Stimulated activated CD4-positive, alpha-beta T cell treated with anti-CD3 and anti-CD28 coated beads, Interleukin-4, amount 100 ng/mL, for 24 hours (primary cell): ENCODE measurements at regions not wholly inside any gene's neighbourhood (a gene's known extent, or its start where the extent isn't known, plus 50 kb on each side); places are given as distances from the start of the nearest gene placed in this dataset.
"Not testable (repeated sequence)": the region's sequence is repeated elsewhere in the genome, so short reads cannot be mapped to it uniquely, and the experiment has no call there.

Experiments used
- DNase-seq: peaks from one replicate; pipeline ENCODE4 v3.0.0-alpha.2; 2020

- DNase-seq, result not testable (repeated sequence)
These were observed 784.6 kb downstream of the TTLL7 start for GRCh38 chr1:83214317-83214716.

DNA sequence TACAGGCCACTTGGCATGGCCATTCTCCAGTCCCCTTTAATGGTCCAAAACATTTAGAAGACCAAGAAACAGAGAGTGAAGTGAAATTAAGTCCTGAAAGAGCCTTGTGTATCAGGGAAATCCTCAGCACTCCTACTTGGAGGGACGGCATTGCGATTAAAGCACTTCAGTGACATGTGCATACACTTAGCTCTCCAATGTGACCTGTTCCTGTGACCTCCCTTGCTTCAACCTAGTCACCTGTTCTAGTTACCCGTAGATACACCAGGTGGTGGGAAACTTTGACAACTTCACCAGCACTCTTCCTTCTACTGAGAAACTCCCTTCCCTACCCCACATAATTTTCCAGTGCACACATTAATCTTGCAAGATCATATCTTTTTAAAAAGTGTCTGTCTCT is 785.3 kb downstream of the TTLL7 start:
- not testable (repeated sequence) for DNase-seq

DNA sequence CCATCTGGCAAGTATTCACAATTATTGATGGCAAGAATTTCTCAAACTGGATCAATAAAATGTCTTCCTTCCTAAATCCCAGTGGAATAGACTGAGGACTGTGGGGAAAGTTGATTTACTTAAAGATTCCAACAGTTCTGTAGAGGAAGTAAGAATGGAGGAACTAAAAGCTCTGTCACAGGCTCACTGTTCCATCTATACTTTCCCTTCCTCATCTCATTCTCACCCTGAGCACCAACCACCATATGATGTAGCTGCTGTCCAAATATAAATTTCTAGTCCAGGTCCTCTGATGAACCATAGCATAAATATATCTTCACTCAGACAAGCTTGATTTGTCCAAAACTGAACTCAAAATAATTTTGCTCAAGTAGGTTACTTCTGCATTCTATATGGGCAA is 786.9 kb downstream of the TTLL7 start:
- not testable (repeated sequence) for DNase-seq

DNA sequence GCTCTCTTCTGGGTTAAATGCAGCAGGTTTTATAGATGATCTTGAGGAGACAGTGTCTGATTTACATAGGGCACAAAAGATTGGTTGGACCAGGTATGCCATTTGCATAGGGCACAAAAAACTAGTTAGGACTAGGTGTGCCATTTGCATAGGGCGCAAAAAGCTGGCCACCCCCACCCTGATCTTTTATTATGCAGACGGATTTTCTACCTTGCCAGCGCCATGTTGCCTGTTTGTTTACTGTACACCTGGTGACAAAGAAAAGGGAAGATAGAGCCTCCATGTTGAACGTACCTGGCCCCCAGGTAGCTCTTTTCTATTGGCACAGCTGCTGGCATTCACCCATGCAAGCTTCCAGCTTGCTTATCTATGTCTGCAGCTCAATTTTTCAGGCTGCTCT is 790.4 kb downstream of the TTLL7 start:
- DNase-seq, result not testable (repeated sequence)

DNA sequence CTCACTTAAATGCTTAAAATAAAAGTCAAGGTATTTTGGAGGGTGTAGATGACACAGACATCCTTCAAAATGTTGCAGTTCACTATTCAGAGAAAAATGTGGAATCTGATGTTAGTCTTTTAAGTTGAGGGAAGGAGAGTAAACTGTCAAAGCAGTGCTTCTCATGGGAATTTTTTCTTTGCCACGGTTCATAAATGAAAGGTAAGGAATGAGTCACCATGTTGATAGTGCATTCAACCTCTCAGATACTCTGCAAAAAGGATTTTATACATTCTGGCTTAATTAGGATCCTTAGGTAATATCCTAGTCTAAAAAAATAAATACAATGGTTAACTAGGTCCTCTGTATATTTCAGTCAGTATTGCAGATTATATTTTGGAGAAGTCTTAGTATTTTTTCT is 804.3 kb downstream of the TTLL7 start:
- not testable (repeated sequence) for DNase-seq

DNA sequence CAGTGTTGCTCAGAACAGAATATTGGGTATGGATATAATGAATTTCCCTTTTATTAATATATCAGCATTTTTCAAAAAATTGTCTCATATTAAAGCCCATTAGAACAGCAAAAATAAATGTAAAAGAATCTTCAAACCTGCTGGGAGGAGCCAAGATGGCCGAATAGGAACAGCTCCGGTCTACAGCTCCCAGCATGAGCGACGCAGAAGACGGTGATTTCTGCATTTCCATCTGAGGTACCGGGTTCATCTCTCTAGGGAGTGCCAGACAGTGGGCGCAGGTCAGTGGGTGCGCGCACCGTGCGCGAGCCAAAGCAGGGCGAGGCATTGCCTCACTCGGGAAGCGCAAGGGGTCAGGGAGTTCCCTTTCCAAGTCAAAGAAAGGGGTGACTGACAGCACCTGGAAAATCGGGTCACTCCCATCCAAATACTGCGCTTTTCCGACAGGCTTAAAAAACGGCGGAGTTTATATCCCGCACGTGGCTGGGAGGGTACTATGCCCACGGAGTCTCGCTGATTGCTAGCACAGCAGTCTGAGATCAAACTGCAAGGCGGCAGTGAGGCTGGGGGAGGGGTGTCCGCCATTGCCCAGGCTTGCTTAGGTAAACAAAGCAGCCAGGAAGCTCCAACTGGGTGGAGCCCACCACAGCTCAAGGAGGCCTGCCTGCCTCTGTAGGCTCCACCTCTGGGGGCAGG is 816.8 kb downstream of the TTLL7 start:
- DNase-seq, result not testable (repeated sequence)

DNA sequence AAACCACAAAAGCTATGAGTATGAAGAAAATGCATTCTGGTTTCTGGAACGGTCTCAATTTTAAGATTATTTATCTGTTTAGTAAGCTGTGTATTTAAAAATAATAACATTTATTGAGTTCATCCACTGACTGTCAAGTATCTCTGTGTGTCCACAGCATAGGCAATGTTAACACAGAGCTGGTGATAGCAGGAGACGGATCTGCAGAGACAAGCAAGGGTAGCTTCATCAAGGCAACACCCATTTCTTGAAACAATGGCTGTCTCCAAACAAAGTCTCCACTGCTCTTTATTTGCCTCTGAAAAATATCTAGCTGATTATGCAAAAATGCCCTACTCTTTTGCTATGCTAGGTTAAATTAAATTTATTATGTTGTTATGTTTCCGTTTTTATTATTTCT is 818.3 kb downstream of the TTLL7 start:
- DNase-seq, result not testable (repeated sequence)

DNA sequence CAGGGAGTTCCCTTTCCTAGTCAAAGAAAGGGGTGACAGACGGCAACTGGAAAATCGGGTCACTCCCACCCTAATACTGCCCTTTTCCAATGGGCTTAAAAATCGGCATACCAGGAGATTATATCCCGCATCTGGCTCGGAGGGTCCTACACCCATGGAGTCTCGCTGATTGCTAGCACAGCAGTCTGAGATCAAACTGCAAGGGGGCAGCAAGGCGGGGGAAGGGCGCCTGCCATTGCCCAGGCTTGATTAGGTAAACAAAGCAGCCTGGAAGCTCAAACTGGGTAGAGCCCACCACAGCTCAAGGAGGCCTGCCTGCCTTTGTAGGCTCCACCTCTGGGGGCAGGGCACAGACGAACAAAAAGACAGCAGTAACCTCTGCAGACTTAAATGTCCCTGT is 831.3 kb downstream of the TTLL7 start:
- DNase-seq, result not testable (repeated sequence)

DNA sequence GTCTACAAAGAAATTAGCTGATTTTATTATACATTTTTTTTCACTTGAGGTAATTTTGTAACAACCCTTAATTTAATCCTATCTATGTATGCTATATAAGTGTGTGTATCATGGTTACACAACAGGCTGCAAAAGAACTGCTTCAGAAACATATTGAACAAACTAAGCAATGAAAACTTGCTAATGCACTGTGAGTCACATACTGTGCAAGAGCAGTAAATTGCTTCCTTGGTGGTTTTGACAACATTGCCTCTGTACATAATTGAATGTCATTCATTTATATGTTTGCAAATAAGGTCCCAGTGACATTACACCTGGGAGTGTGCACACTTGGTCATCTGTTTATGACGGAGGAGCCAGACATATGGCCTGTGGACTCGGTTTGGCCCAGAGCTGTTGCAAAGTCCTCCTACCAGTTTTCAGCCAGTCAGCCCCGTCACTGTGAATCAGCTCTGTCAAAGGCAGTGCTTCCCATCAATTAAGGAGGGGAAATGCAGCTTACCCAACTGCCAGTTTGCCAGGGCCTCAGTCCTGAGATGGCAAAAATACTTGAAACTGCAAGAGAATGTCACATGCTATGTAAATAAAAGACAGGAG is 835.0 kb downstream of the TTLL7 start:
- not testable (repeated sequence) for DNase-seq

DNA sequence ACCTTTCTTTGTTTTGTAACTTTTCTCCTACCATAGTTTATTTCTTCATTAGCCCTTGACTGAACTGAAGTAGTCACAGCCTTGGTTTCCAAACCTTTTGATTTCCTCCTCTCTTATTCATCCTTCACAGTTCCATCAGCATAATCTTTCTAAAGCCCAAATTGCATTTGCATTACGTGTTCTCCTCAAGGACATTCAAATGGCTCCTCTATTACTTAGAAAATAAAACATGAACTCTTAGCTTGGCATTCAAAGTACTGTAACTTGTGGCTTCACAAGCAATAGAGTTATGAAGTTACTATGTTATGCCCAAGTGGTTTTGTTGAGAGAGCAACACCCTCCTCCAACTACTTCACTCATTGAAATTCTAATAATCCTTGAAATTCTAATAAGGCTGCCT is 840.0 kb downstream of the TTLL7 start:
- DNase-seq, result not testable (repeated sequence)

- not testable (repeated sequence) for DNase-seq
These were observed 844.6 kb downstream of the TTLL7 start for GRCh38 chr1:83154306-83154705.

DNA sequence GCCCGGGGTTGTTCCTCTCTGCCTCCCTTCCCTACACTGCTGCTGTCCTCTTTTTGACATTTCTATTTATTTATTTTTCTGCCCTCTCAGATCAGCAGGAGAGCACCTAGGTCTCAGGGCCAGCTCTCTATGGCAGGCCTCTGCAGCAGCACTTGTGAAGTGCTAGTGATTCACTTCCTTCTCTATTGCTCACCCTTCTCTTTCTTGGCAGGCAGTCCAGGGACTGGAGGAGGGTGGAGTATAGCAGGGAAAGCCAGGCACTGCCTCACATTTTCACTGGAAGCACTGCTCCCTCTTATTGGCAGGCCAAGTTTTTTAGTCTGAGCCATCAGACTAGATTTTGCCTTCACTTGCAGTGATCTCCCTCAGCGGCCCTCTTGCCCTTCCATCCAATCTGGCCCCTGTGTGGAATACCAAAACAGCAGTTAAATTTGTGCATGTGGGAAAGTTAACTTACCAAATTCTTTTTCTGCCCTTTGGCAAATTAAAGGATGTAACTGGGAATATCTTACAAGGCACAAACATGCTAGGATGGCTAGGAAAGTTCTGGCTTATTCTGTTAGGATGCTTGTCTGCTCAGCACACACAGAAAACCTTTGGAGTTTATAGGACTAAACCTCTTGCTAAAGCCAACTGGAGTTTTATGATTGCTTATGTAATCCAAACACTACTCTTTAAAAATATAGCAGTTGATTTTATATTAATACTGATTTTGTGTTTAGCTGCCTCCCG is 847.6 kb downstream of the TTLL7 start:
- DNase-seq, result not testable (repeated sequence)

DNA sequence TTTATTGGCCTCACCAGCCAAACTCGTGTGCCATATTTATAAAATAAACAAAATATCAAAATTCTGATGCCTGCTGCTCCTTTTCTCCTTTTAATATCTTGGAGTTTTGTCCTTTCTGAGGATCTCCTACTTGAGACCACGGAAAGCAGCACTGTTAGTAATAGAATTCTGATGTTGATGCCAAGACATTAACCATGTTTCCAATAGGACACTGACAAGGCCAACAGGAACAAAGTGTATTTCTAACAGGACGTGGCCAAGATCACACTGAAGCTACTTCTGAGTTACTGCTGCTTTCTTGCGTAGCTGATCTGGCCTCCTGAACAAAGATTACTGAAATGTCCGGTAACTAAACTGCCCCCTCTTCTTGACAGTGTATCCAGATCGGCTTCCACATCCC is 848.5 kb downstream of the TTLL7 start:
- DNase-seq, result not testable (repeated sequence)

DNA sequence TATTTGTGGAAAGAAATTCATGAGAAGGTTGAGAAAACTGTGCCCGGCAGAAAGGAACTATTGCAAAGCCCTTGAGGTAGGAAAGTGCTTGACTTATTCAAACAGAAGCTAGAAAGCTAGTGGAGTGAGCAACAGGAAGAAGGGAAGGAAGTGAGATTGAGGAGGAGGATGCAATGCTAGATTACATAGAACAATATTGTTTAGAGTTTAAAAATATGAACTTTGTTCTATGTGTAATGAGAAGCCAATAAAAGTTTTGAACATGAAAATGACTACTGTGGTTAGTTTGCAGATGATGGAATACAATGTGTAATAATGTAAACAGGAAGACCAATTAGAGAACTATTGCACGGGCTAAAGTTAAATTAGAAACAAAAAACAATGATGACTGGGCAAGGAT is 853.1 kb downstream of the TTLL7 start:
- DNase-seq, result not testable (repeated sequence)

- DNase-seq, result not testable (repeated sequence)
These were observed 856.1 kb downstream of the TTLL7 start for GRCh38 chr1:83142802-83143201.

GRCh38 chr1:83135524-83136157 is 863.3 kb downstream of the TTLL7 start:
- DNase-seq, result not testable (repeated sequence)

- not testable (repeated sequence) for DNase-seq
These were observed 864.5 kb downstream of the TTLL7 start for GRCh38 chr1:83134322-83135014.

DNA sequence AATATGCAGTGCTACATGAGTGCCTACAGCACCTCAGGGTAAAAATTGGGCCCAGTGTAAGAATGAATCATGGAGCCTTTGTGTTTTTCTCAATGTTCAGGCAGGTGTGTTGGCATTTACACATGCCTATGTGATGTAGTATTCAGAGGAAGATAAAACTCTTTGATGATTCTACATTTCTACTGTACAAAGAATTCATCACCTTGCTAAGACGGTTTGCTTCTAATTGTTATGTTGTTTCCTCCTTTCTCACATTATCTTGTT is 867.3 kb downstream of the TTLL7 start:
- no peak for DNase-seq

DNA sequence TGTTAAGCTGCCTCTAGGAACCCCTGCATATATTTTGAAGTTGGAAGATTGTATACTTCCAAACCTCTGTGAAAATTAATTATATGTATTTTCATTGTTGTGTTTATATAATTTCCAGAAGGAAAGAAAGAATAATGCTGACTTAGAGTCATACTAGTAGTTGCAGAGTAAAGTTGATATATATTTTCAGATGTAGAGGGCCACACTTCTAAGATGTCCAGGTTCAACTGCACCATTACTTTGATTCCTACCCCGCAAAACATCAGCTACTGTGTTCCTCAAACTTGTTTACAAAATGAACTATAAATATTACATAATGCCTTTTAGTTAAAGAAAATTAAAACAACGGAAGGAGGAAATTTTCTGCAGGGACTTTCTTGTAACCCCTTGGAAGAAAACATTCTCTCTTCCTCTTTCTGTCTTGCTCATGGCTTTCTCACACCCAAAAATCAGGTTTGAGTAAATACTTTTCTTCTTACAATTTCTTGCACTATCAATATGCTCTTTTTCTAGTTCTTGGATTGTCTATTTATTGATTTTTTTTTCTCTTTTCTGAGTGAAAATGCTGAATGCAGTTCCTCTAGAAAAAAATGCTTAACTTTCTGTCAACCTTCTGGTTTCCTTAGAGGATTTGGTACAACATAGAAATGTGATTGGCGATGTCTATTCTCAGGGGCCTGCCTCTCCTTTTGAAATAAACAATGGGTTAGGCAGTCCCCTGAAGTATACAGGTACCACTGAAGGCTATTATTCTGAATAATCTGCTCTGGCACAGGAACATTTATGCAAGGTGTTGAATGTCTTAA is 867.8 kb downstream of the TTLL7 start:
- no peak for DNase-seq

GRCh38 chr1:83129107-83129506 is 869.8 kb downstream of the TTLL7 start:
- no peak for DNase-seq

- DNase-seq, result no peak
These were observed 873.5 kb downstream of the TTLL7 start for GRCh38 chr1:83125456-83125855.

GRCh38 chr1:83123019-83123418 is 875.9 kb downstream of the TTLL7 start:
- no peak for DNase-seq
